ENCODE measurements at regions not wholly inside any gene's neighbourhood (a gene's known extent, or its start where the extent isn't known, plus 50 kb on each side); places are given as distances from the start of the nearest gene placed in this dataset.

- Mint-ChIP-seq H3K4me1 (no peaks in the 10 kb centered on the region), H3K27me3 (ENCODE audit: low read depth) (no peaks in the 10 kb centered on the region), H3K36me3 (ENCODE audit: insufficient read depth in 1 of 3, low read depth in 3 of 3) (no peaks in the 10 kb centered on the region), H3K4me3 (no peak overlapping the region), H3K27ac (no peak overlapping the region), H3K9me3 (no peaks in the 10 kb centered on the region)
- Histone ChIP-seq H3K79me1 (ENCODE audit: insufficient read depth, low read depth, low read length, poor library complexity, severe bottlenecking) (no peaks in the 10 kb centered on the region), H3K23me2 (ENCODE audit: insufficient read length, low read depth, low read length, poor library complexity, severe bottlenecking) (no peaks in the 10 kb centered on the region), H3K4ac (ENCODE audit: low read depth, low read length) (no peak overlapping the region), H3K79me2 (ENCODE audit: insufficient read depth, low read length) (no peaks in the 10 kb centered on the region), H2AK5ac (ENCODE audit: insufficient read length, low read length) (no peak overlapping the region), H3K9me3 (ENCODE audit: control insufficient read depth, low read depth, low read length) (no peaks in the 10 kb centered on the region), H4K91ac (ENCODE audit: insufficient read length, low read depth, low read length) (no peak overlapping the region), H2BK15ac (ENCODE audit: low read depth, low read length) (no peak overlapping the region), H2BK20ac (ENCODE audit: low read depth, low read length, poor library complexity, severe bottlenecking) (no peak overlapping the region), H3K18ac (ENCODE audit: insufficient read length, low read depth, low read length) (no peak overlapping the region), H2BK120ac (ENCODE audit: low read depth, low read length, poor library complexity, severe bottlenecking) (no peak overlapping the region), H4K8ac (replicated peaks; ENCODE audit: insufficient read length, low read depth, low read length) (no peak overlapping the region), H3K4me2 (ENCODE audit: insufficient read depth, insufficient read length, low read length) (no peak overlapping the region), H3K4me1 (ENCODE audit: insufficient read depth, low read length) (no peaks in the 10 kb centered on the region), H3T11ph (ENCODE audit: low read length) (no peak overlapping the region), H4K20me1 (ENCODE audit: control insufficient read depth, insufficient read depth, insufficient read length) (no peaks in the 10 kb centered on the region), H3K9ac (ENCODE audit: extremely low read depth, insufficient read length, low read length) (no peak overlapping the region), H3K23ac (ENCODE audit: insufficient read length, low read depth, low read length) (no peak overlapping the region), H3K27ac (ENCODE audit: insufficient read length, low read depth, low read length) (no peak overlapping the region), H2BK12ac (ENCODE audit: insufficient read length, low read depth, low read length) (no peak overlapping the region), H2BK5ac (ENCODE audit: insufficient read length, low read length) (no peak overlapping the region), H3K27me3 (ENCODE audit: insufficient read depth, low read length) (no peaks in the 10 kb centered on the region), H4K5ac (ENCODE audit: insufficient read length, low read depth, low read length) (no peak overlapping the region), H2AFZ (ENCODE audit: low read length) (no peak overlapping the region), H3K56ac (ENCODE audit: insufficient read length, low read depth, low read length) (no peak overlapping the region), H3K14ac (ENCODE audit: insufficient read depth, low read length) (no peak overlapping the region)
- DNase-seq = no peak
- 100% methylated on average over 1 of the region's 2 CpGs for WGBS (ENCODE audit: extremely low coverage, insufficient read length, low lambda C conversion rate)
- TF ChIP-seq CTCF (conservative IDR thresholded peaks at IDR 0.05) = no peak
Observed at GRCh38 chr6:22436134-22436533, 133.2 kb upstream of the HDGFL1 start.
